Naive thymus-derived CD8-positive, alpha-beta T cell (primary cell): ENCODE measurements at regions not wholly inside any gene's neighbourhood (a gene's known extent, or its start where the extent isn't known, plus 50 kb on each side); places are given as distances from the start of the nearest gene placed in this dataset.
"Not testable (repeated sequence)": the region's sequence is repeated elsewhere in the genome, so short reads cannot be mapped to it uniquely, and the experiment has no call there.

Source experiments
- ATAC-seq, 2 donors: fragments of 150-1000 bp; cut with Tn5 transposase in 1 of 2; sonication (Bioruptor Pico), chemical (Tn5 transposase) in 1 of 2; 1 replicate in 1 of 2; 2 replicates in 1 of 2; pipeline ENCODE4 v1.10.0; 2021; ENCODE audit warnings: mild to moderate bottlenecking in 2 of 2, moderate library complexity in 2 of 2
- POLR2A ChIA-PET: fragments of 350-600 bp; sonication (Branson Sonifier 250); formaldehyde crosslinking; loops from one replicate; lab custom pipeline; 2021; ENCODE audit warnings: antibody characterized with exemption; lab: Charles Lee
- DNase-seq, 10 donors: peaks; one replicate each; pipeline versions ENCODE4 v3.0.0 to v3.0.0-alpha.2; 2020 to 2022
- H3K27ac Mint-ChIP-seq, 10 donors: one replicate each; pipeline ENCODE4 v1.8.0; 2020 to 2022; ENCODE audit warnings: mild to moderate bottlenecking in 10 of 10, mixed read lengths in 10 of 10, moderate library complexity in 4 of 10, inconsistent platforms in 1 of 10
- H3K27me3 Mint-ChIP-seq, 5 donors: one replicate each; pipeline ENCODE4 v1.8.0; 2021 to 2022; ENCODE audit warnings: mixed read lengths in 5 of 5
- H3K36me3 Mint-ChIP-seq, 3 donors: one replicate each; pipeline ENCODE4 v1.8.0; 2020 to 2022; ENCODE audit warnings: mixed read lengths in 3 of 3, mild to moderate bottlenecking in 2 of 3, inconsistent platforms in 1 of 3
- H3K4me1 Mint-ChIP-seq, 4 donors: one replicate each; pipeline ENCODE4 v1.8.0; 2021 to 2022; ENCODE audit warnings: mixed read lengths in 4 of 4
- H3K4me3 Mint-ChIP-seq, 10 donors: one replicate each; pipeline ENCODE4 v1.8.0; 2020 to 2022; ENCODE audit warnings: mild to moderate bottlenecking in 10 of 10, mixed read lengths in 10 of 10, moderate library complexity in 6 of 10, inconsistent platforms in 1 of 10
- H3K9me3 Mint-ChIP-seq, 9 donors: one replicate each; pipeline ENCODE4 v1.8.0; 2020 to 2022; ENCODE audit warnings: mixed read lengths in 9 of 9, mild to moderate bottlenecking in 3 of 9, inconsistent platforms in 1 of 9, moderate library complexity in 1 of 9

GRCh38 chr2:150208689-150209088 is 278.8 kb downstream of the RND3 start:
- POLR2A ChIA-PET: no interaction called here
- H3K36me3 Mint-ChIP-seq: no peaks in the 10 kb centered on the region
- peaks cover 0 to 4% (median 0%) of the 10 kb centered on the region in 9 donors for H3K9me3 Mint-ChIP-seq
- no peaks in the 10 kb centered on the region for H3K4me1 Mint-ChIP-seq
- no peak overlapping the region for H3K4me3 Mint-ChIP-seq
- no peak for ATAC-seq
- no peak overlapping the region for H3K27ac Mint-ChIP-seq
- H3K27me3 Mint-ChIP-seq: no peaks in the 10 kb centered on the region
- DNase-seq: no peak

GRCh38 chr2:150207979-150208378 is 279.5 kb downstream of the RND3 start:
- no peak overlapping the region for H3K27ac Mint-ChIP-seq
- no peaks in the 10 kb centered on the region for H3K27me3 Mint-ChIP-seq
- H3K36me3 Mint-ChIP-seq: no peaks in the 10 kb centered on the region
- H3K9me3 Mint-ChIP-seq: peaks cover 0 to 4% (median 2%) of the 10 kb centered on the region in 9 donors
- DNase-seq (no peak), ATAC-seq (no peak)
- POLR2A ChIA-PET: no interaction called here
- H3K4me3 Mint-ChIP-seq: no peak overlapping the region
- H3K4me1 Mint-ChIP-seq: no peaks in the 10 kb centered on the region

- Mint-ChIP-seq H3K4me1 (no peaks in the 10 kb centered on the region), H3K4me3 (no peak overlapping the region), H3K36me3 (no peaks in the 10 kb centered on the region), H3K9me3 (peaks cover 0 to 6% (median 2%) of the 10 kb centered on the region in 9 donors), H3K27ac (no peak overlapping the region), H3K27me3 (no peaks in the 10 kb centered on the region)
- no peak for ATAC-seq
- no peak for DNase-seq
- POLR2A ChIA-PET: no interaction called here
Observed at GRCh38 chr2:150204451-150204850, 283.0 kb downstream of the RND3 start.

GRCh38 chr2:150194816-150195215 is 292.7 kb downstream of the RND3 start:
- DNase-seq, H3K27ac Mint-ChIP-seq, H3K4me3 Mint-ChIP-seq, H3K36me3 Mint-ChIP-seq, ATAC-seq, H3K4me1 Mint-ChIP-seq, POLR2A ChIA-PET, H3K27me3 Mint-ChIP-seq, H3K9me3 Mint-ChIP-seq: not testable (repeated sequence)

- no peaks in the 10 kb centered on the region for H3K4me1 Mint-ChIP-seq
- POLR2A ChIA-PET: no interaction called here
- H3K9me3 Mint-ChIP-seq: peaks cover 0 to 13% (median 2%) of the 10 kb centered on the region in 9 donors
- H3K4me3 Mint-ChIP-seq: no peak overlapping the region
- peak in 1 of 10 donors; percentile 60 for DNase-seq
- no peak overlapping the region for H3K27ac Mint-ChIP-seq
- no peaks in the 10 kb centered on the region for H3K36me3 Mint-ChIP-seq
- H3K27me3 Mint-ChIP-seq: no peaks in the 10 kb centered on the region
- ATAC-seq: no peak
Observed at GRCh38 chr2:150192701-150193100, 294.8 kb downstream of the RND3 start.

- no peak overlapping the region for H3K4me3 Mint-ChIP-seq
- DNase-seq (no peak), ATAC-seq (no peak)
- H3K9me3 Mint-ChIP-seq: peaks cover 0 to 13% (median 1%) of the 10 kb centered on the region in 9 donors
- POLR2A ChIA-PET: no interaction called here
- H3K4me1 Mint-ChIP-seq: no peaks in the 10 kb centered on the region
- H3K27ac Mint-ChIP-seq: no peak overlapping the region
- no peaks in the 10 kb centered on the region for H3K27me3 Mint-ChIP-seq
- H3K36me3 Mint-ChIP-seq: no peaks in the 10 kb centered on the region
Observed at GRCh38 chr2:150191349-150191748, 296.1 kb downstream of the RND3 start.

- DNase-seq (no peak), ATAC-seq (no peak)
- no peaks in the 10 kb centered on the region for H3K36me3 Mint-ChIP-seq
- no peak overlapping the region for H3K4me3 Mint-ChIP-seq
- H3K9me3 Mint-ChIP-seq: peaks cover 0 to 11% (median 0%) of the 10 kb centered on the region in 9 donors
- H3K4me1 Mint-ChIP-seq: no peaks in the 10 kb centered on the region
- no peaks in the 10 kb centered on the region for H3K27me3 Mint-ChIP-seq
- POLR2A ChIA-PET: no interaction called here
- no peak overlapping the region for H3K27ac Mint-ChIP-seq
Observed at GRCh38 chr2:150190546-150190945, 296.9 kb downstream of the RND3 start.

- POLR2A ChIA-PET: no interaction called here
- H3K4me3 Mint-ChIP-seq: no peak overlapping the region
- no peaks in the 10 kb centered on the region for H3K36me3 Mint-ChIP-seq
- no peaks in the 10 kb centered on the region for H3K4me1 Mint-ChIP-seq
- DNase-seq (no peak), ATAC-seq (no peak)
- peaks cover 0 to 12% (median 0%) of the 10 kb centered on the region in 9 donors for H3K9me3 Mint-ChIP-seq
- no peak overlapping the region for H3K27ac Mint-ChIP-seq
- H3K27me3 Mint-ChIP-seq: no peaks in the 10 kb centered on the region
Observed at GRCh38 chr2:150188800-150189199, 298.7 kb downstream of the RND3 start.

- peaks cover 0 to 14% (median 1%) of the 10 kb centered on the region in 9 donors for H3K9me3 Mint-ChIP-seq
- ATAC-seq (no peak), DNase-seq (no peak)
- POLR2A ChIA-PET: no interaction called here
- no peak overlapping the region for H3K27ac Mint-ChIP-seq
- no peaks in the 10 kb centered on the region for H3K4me1 Mint-ChIP-seq
- H3K27me3 Mint-ChIP-seq: no peaks in the 10 kb centered on the region
- H3K4me3 Mint-ChIP-seq: no peak overlapping the region
- H3K36me3 Mint-ChIP-seq: no peaks in the 10 kb centered on the region
Observed at GRCh38 chr2:150188177-150188576, 299.3 kb downstream of the RND3 start.

- Mint-ChIP-seq H3K4me1 (no peaks in the 10 kb centered on the region), H3K9me3 (peaks cover 0 to 16% (median 4%) of the 10 kb centered on the region in 9 donors), H3K4me3 (no peak overlapping the region), H3K27me3 (no peaks in the 10 kb centered on the region), H3K27ac (no peak overlapping the region), H3K36me3 (no peaks in the 10 kb centered on the region)
- DNase-seq (no peak), ATAC-seq (no peak)
- POLR2A ChIA-PET: no interaction called here
Observed at GRCh38 chr2:150182566-150183235, 304.8 kb downstream of the RND3 start.

GRCh38 chr2:150178591-150178990 is 308.9 kb downstream of the RND3 start:
- no peak for ATAC-seq

GRCh38 chr2:150174971-150175421 is 312.5 kb downstream of the RND3 start:
- no peak for DNase-seq
- POLR2A ChIA-PET: no interaction called here
- no peaks in the 10 kb centered on the region for H3K27me3 Mint-ChIP-seq
- H3K36me3 Mint-ChIP-seq: no peaks in the 10 kb centered on the region
- no peaks in the 10 kb centered on the region for H3K4me1 Mint-ChIP-seq
- peaks cover 0 to 20% (median 4%) of the 10 kb centered on the region in 9 donors for H3K9me3 Mint-ChIP-seq
- no peak for ATAC-seq
- H3K27ac Mint-ChIP-seq: no peak overlapping the region
- H3K4me3 Mint-ChIP-seq: no peak overlapping the region

More at GRCh38 chr2:150178591-150178990, 308.9 kb downstream of the RND3 start:
- POLR2A ChIA-PET: no interaction called here
- no peak for DNase-seq
- no peaks in the 10 kb centered on the region for H3K36me3 Mint-ChIP-seq
- no peaks in the 10 kb centered on the region for H3K4me1 Mint-ChIP-seq
- H3K4me3 Mint-ChIP-seq: no peak overlapping the region
- no peaks in the 10 kb centered on the region for H3K27me3 Mint-ChIP-seq
- H3K9me3 Mint-ChIP-seq: peaks cover 0 to 13% (median 0%) of the 10 kb centered on the region in 9 donors
- no peak overlapping the region for H3K27ac Mint-ChIP-seq

GRCh38 chr2:150174056-150174805 is 313.2 kb downstream of the RND3 start:
- POLR2A ChIA-PET: no interaction called here
- H3K9me3 Mint-ChIP-seq: peaks cover 0 to 20% (median 7%) of the 10 kb centered on the region in 9 donors
- ATAC-seq (no peak), DNase-seq (no peak)
- no peak overlapping the region for H3K4me3 Mint-ChIP-seq
- H3K4me1 Mint-ChIP-seq: no peaks in the 10 kb centered on the region
- no peaks in the 10 kb centered on the region for H3K36me3 Mint-ChIP-seq
- no peaks in the 10 kb centered on the region for H3K27me3 Mint-ChIP-seq
- H3K27ac Mint-ChIP-seq: no peak overlapping the region
